ENCODE measurements at regions not wholly inside any gene's neighbourhood (a gene's known extent, or its start where the extent isn't known, plus 50 kb on each side); places are given as distances from the start of the nearest gene placed in this dataset.

- H3K9me3 ChIP-seq (ENCODE audit: control insufficient read depth, insufficient read depth, low read depth, low read length) = no peaks in the 10 kb centered on the region; the same call in 1 of the 2 replicates
- CTCF ChIA-PET = interaction anchor here (0.6 kb wide), 3 partner anchors 19 to 1481 kb away, joined by 3 read pairs; no protein-coding TSS in a partner anchor
- POLR2A ChIA-PET = no interaction called here
- H3K27ac ChIP-seq (ENCODE audit: extremely low read depth, low read depth, low read length) = no peak overlapping the region
- no peaks in the 10 kb centered on the region for H3K4me1 ChIP-seq (ENCODE audit: control insufficient read depth, insufficient read depth, low read length)
- H3K4me3 ChIP-seq (ENCODE audit: low read depth, low read length) = no peak overlapping the region
- TF ChIP-seq, protein P1, sequence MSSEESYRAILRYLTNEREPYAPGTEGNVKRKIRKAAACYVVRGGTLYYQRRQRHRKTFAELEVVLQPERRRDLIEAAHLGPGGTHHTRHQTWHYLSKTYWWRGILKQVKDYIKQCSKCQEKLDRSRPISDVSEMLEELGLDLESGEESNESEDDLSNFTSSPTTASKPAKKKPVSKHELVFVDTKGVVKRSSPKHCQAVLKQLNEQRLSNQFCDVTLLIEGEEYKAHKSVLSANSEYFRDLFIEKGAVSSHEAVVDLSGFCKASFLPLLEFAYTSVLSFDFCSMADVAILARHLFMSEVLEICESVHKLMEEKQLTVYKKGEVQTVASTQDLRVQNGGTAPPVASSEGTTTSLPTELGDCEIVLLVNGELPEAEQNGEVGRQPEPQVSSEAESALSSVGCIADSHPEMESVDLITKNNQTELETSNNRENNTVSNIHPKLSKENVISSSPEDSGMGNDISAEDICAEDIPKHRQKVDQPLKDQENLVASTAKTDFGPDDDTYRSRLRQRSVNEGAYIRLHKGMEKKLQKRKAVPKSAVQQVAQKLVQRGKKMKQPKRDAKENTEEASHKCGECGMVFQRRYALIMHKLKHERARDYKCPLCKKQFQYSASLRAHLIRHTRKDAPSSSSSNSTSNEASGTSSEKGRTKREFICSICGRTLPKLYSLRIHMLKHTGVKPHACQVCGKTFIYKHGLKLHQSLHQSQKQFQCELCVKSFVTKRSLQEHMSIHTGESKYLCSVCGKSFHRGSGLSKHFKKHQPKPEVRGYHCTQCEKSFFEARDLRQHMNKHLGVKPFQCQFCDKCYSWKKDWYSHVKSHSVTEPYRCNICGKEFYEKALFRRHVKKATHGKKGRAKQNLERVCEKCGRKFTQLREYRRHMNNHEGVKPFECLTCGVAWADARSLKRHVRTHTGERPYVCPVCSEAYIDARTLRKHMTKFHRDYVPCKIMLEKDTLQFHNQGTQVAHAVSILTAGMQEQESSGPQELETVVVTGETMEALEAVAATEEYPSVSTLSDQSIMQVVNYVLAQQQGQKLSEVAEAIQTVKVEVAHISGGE (tag by site-specific recombination; conservative IDR thresholded peaks at IDR 0.05; ENCODE audit: low read depth) = no peak
- TF ChIP-seq ZNF747 (tag by site-specific recombination; IDR thresholded peaks at IDR 0.05) (no peak), KLF17 (tag by site-specific recombination; IDR thresholded peaks at IDR 0.05) (no peak), ZNF610 (tag by site-specific recombination; IDR thresholded peaks at IDR 0.05; ENCODE audit: borderline replicate concordance) (no peak)
- H3K36me3 ChIP-seq (ENCODE audit: control insufficient read depth in 2 of 2, insufficient read depth in 1 of 2, low read length in 2 of 2) = no peaks in the 10 kb centered on the region
These were observed 266.0 kb downstream of the MYCN start for GRCh38 chr2:16206191-16206944.

GRCh38 chr2:16205631-16206030 lies 265.3 kb downstream of the MYCN start:
- H3K27ac ChIP-seq (ENCODE audit: extremely low read depth, low read depth, low read length) = no peak overlapping the region
- CTCF ChIA-PET = interaction anchor here (0.6 kb wide), 1 partner anchor 1480 kb away, joined by 3 read pairs; no protein-coding TSS in a partner anchor
- TF ChIP-seq TRIM28 (IDR thresholded peaks at IDR 0.05; ENCODE audit: borderline replicate concordance, low read length) = no peak
- no peak for TF ChIP-seq ZNF639 (tag by site-specific recombination; IDR thresholded peaks at IDR 0.05)
- TF ChIP-seq ZNF133 (tag by site-specific recombination; IDR thresholded peaks at IDR 0.05) = no peak
- TF ChIP-seq ZNF423 (tag by site-specific recombination; IDR thresholded peaks at IDR 0.05) = no peak
- TF ChIP-seq ATF2 (tag by site-specific recombination; IDR thresholded peaks at IDR 0.05; ENCODE audit: low read depth) = no peak
- TF ChIP-seq ZBTB8A (tag by site-specific recombination; IDR thresholded peaks at IDR 0.05) = no peak
- no peak for TF ChIP-seq OVOL3 (tag by site-specific recombination; IDR thresholded peaks at IDR 0.05)
- no peak for TF ChIP-seq ZNF654 (tag by site-specific recombination; IDR thresholded peaks at IDR 0.05; ENCODE audit: low read depth)
- no peak for TF ChIP-seq PRDM6 (tag by site-specific recombination; IDR thresholded peaks at IDR 0.05)
- TF ChIP-seq MZF1 (tag by site-specific recombination; IDR thresholded peaks at IDR 0.05; ENCODE audit: borderline replicate concordance) = no peak
- TF ChIP-seq MYNN (tag by site-specific recombination; IDR thresholded peaks at IDR 0.05; ENCODE audit: borderline replicate concordance) = no peak
- TF ChIP-seq ZNF473 (tag by site-specific recombination; IDR thresholded peaks at IDR 0.05) = no peak
- no peak for TF ChIP-seq ZNF26 (tag by site-specific recombination; IDR thresholded peaks at IDR 0.05)
- no peak for TF ChIP-seq ZIC2 (tag by site-specific recombination; IDR thresholded peaks at IDR 0.05)
- TF ChIP-seq ZNF302 (tag by site-specific recombination; IDR thresholded peaks at IDR 0.05; ENCODE audit: low read depth) = no peak
- no peak for TF ChIP-seq ZXDB (tag by site-specific recombination; IDR thresholded peaks at IDR 0.05)
- H3K4me3 ChIP-seq (ENCODE audit: low read depth, low read length) = no peak overlapping the region
- H3K4me1 ChIP-seq (ENCODE audit: control insufficient read depth, insufficient read depth, low read length) = no peaks in the 10 kb centered on the region
- no peaks in the 10 kb centered on the region; the same call in 1 of the 2 replicates for H3K9me3 ChIP-seq (ENCODE audit: control insufficient read depth, insufficient read depth, low read depth, low read length)
- H3K36me3 ChIP-seq (ENCODE audit: control insufficient read depth in 2 of 2, insufficient read depth in 1 of 2, low read length in 2 of 2) = no peaks in the 10 kb centered on the region
- POLR2A ChIA-PET = no interaction called here
